ENCODE measurements at regions not wholly inside any gene's neighbourhood (a gene's known extent, or its start where the extent isn't known, plus 50 kb on each side); places are given as distances from the start of the nearest gene placed in this dataset.

GRCh38 chr1:217953922-217954321 is 322.8 kb downstream of the SPATA17 start:
- Histone ChIP-seq H3K27ac (ENCODE audit: low read length, poor library complexity, severe bottlenecking) (no peak overlapping the region), H3K9me3 (ENCODE audit: control insufficient read depth, low read length) (no peaks in the 10 kb centered on the region), H2BK15ac (ENCODE audit: low read depth, poor library complexity, severe bottlenecking) (no peak overlapping the region), H3K4me1 (ENCODE audit: control insufficient read depth, insufficient read depth, low read depth, low read length) (no peaks in the 10 kb centered on the region), H2BK120ac (ENCODE audit: low read depth, low read length) (no peak overlapping the region), H3K27me3 (ENCODE audit: control insufficient read depth in 1 of 2, insufficient read depth in 1 of 2, low read length in 2 of 2) (no peaks in the 10 kb centered on the region), H3K9ac (ENCODE audit: low read length) (no peak overlapping the region), H3K4ac (ENCODE audit: low read depth in 1 of 2, low read length in 2 of 2) (no peak overlapping the region), H4K91ac (ENCODE audit: low read length) (no peak overlapping the region), H3K14ac (ENCODE audit: low read length in 2 of 2) (no peak overlapping the region), H2BK5ac (ENCODE audit: low read depth, low read length, poor library complexity, severe bottlenecking) (no peak overlapping the region), H2AFZ (ENCODE audit: low read depth, low read length) (no peak overlapping the region), H4K8ac (ENCODE audit: low read length) (no peak overlapping the region), H3K4me3 (ENCODE audit: insufficient read depth in 1 of 2, low read depth in 1 of 2, low read length in 2 of 2) (no peak overlapping the region), H3K36me3 (ENCODE audit: control insufficient read depth in 1 of 2, insufficient read depth in 2 of 2, low read depth in 1 of 2, low read length in 2 of 2) (no peaks in the 10 kb centered on the region), H2BK12ac (ENCODE audit: low read length in 2 of 2) (no peak overlapping the region), H2AK5ac (ENCODE audit: low read length, severe bottlenecking) (no peak overlapping the region), H3K23ac (ENCODE audit: low read length in 2 of 2) (no peak overlapping the region), H3K4me2 (ENCODE audit: low read length, poor library complexity, severe bottlenecking) (no peak overlapping the region), H3K18ac (ENCODE audit: low read depth in 1 of 2, low read length in 2 of 2) (no peak overlapping the region), H3K79me1 (replicated peaks; ENCODE audit: low read length, poor library complexity, severe bottlenecking) (no peaks in the 10 kb centered on the region)
- 100% methylated on average over 1 of the region's 2 CpGs for WGBS
- DNase-seq, result no peak

- H3K27me3 ChIP-seq (ENCODE audit: control insufficient read depth in 1 of 2, insufficient read depth in 1 of 2, low read length in 2 of 2), result no peaks in the 10 kb centered on the region
- H3K18ac ChIP-seq (ENCODE audit: low read depth in 1 of 2, low read length in 2 of 2), result no peak overlapping the region
- no peaks in the 10 kb centered on the region for H3K4me1 ChIP-seq (ENCODE audit: control insufficient read depth, insufficient read depth, low read depth, low read length)
- no peak overlapping the region for H2AK5ac ChIP-seq (ENCODE audit: low read length, severe bottlenecking)
- H4K91ac ChIP-seq (ENCODE audit: low read length), result no peak overlapping the region
- H2BK120ac ChIP-seq (ENCODE audit: low read depth, low read length), result no peak overlapping the region
- H3K79me1 ChIP-seq (replicated peaks; ENCODE audit: low read length, poor library complexity, severe bottlenecking), result no peaks in the 10 kb centered on the region
- no peak overlapping the region for H2AFZ ChIP-seq (ENCODE audit: low read depth, low read length)
- no peak overlapping the region for H3K4me3 ChIP-seq (ENCODE audit: insufficient read depth in 1 of 2, low read depth in 1 of 2, low read length in 2 of 2)
- no peak overlapping the region for H3K9ac ChIP-seq (ENCODE audit: low read length)
- H3K9me3 ChIP-seq (ENCODE audit: control insufficient read depth, low read length), result no peaks in the 10 kb centered on the region
- H3K4me2 ChIP-seq (ENCODE audit: low read length, poor library complexity, severe bottlenecking), result no peak overlapping the region
- H3K4ac ChIP-seq (ENCODE audit: low read depth in 1 of 2, low read length in 2 of 2), result no peak overlapping the region
- no peaks in the 10 kb centered on the region for H3K36me3 ChIP-seq (ENCODE audit: control insufficient read depth in 1 of 2, insufficient read depth in 2 of 2, low read depth in 1 of 2, low read length in 2 of 2)
- no peak for DNase-seq
- H3K14ac ChIP-seq (ENCODE audit: low read length in 2 of 2), result no peak overlapping the region
- no peak overlapping the region for H4K8ac ChIP-seq (ENCODE audit: low read length)
- H2BK15ac ChIP-seq (ENCODE audit: low read depth, poor library complexity, severe bottlenecking), result no peak overlapping the region
- H3K27ac ChIP-seq (ENCODE audit: low read length, poor library complexity, severe bottlenecking), result no peak overlapping the region
- H2BK12ac ChIP-seq (ENCODE audit: low read length in 2 of 2), result no peak overlapping the region
- no peak overlapping the region for H2BK5ac ChIP-seq (ENCODE audit: low read depth, low read length, poor library complexity, severe bottlenecking)
- no peak overlapping the region for H3K23ac ChIP-seq (ENCODE audit: low read length in 2 of 2)
These were observed 324.6 kb downstream of the SPATA17 start for GRCh38 chr1:217955723-217956122.

DNA sequence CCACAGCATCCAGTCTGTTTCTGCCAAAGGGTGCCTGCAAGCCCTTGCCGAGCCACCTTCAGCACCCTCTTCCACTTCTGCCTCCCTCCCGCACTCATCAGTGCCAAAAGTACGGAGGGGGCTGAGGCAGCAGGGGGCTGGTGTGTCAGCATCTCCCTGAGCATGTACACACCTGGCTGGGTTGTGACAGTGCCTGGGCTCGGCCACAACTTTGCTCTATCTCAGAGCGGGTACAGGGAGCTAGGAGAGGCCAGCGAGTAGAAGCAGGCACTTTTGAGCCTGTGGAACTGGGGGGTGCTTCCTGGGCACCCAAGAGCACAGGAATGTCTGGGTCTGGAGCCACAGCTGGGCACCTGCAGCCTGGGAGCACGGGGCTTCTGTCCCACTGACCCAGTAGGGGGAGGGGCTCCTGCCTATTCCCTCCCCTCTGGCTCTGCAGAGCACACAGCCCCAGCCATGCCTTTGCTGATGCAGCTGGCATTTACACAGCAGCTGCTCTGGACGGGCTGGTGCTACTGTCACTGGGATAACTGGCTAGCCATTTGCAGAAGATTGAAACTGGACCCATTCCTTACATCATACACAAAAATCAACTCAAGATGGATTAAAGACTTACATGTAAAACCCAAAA is 319.8 kb upstream of the RRP15 start:
- Histone ChIP-seq H2AFZ (ENCODE audit: low read depth, low read length) (no peak overlapping the region), H3K23ac (ENCODE audit: low read length in 2 of 2) (no peak overlapping the region), H3K27ac (ENCODE audit: low read length, poor library complexity, severe bottlenecking) (no peak overlapping the region), H4K91ac (ENCODE audit: low read length) (no peak overlapping the region), H3K18ac (ENCODE audit: low read depth in 1 of 2, low read length in 2 of 2) (no peak overlapping the region), H2BK12ac (ENCODE audit: low read length in 2 of 2) (peak overlapping the region in 1 of 2 experiments; percentile 54), H3K9ac (ENCODE audit: low read length) (no peak overlapping the region), H3K4me1 (ENCODE audit: control insufficient read depth, insufficient read depth, low read depth, low read length) (no peaks in the 10 kb centered on the region), H3K4me2 (ENCODE audit: low read length, poor library complexity, severe bottlenecking) (no peak overlapping the region), H2BK5ac (ENCODE audit: low read depth, low read length, poor library complexity, severe bottlenecking) (no peak overlapping the region), H3K4me3 (ENCODE audit: insufficient read depth in 1 of 2, low read depth in 1 of 2, low read length in 2 of 2) (peak overlapping the region in 1 of 2 experiments; percentile 7), H3K79me1 (replicated peaks; ENCODE audit: low read length, poor library complexity, severe bottlenecking) (no peaks in the 10 kb centered on the region), H4K8ac (ENCODE audit: low read length) (no peak overlapping the region), H2BK15ac (ENCODE audit: low read depth, poor library complexity, severe bottlenecking) (no peak overlapping the region), H3K27me3 (ENCODE audit: control insufficient read depth in 1 of 2, insufficient read depth in 1 of 2, low read length in 2 of 2) (no peaks in the 10 kb centered on the region), H3K9me3 (ENCODE audit: control insufficient read depth, low read length) (no peaks in the 10 kb centered on the region), H2AK5ac (ENCODE audit: low read length, severe bottlenecking) (no peak overlapping the region), H3K4ac (ENCODE audit: low read depth in 1 of 2, low read length in 2 of 2) (no peak overlapping the region), H3K36me3 (ENCODE audit: control insufficient read depth in 1 of 2, insufficient read depth in 2 of 2, low read depth in 1 of 2, low read length in 2 of 2) (no peaks in the 10 kb centered on the region), H2BK120ac (ENCODE audit: low read depth, low read length) (no peak overlapping the region), H3K14ac (ENCODE audit: low read length in 2 of 2) (peak overlapping the region in 1 of 2 experiments; percentile 6)
- WGBS, result 77% methylated on average over 8 of the region's 8 CpGs
- no peak for DNase-seq

- Histone ChIP-seq H3K9me3 (ENCODE audit: control insufficient read depth, low read length) (no peaks in the 10 kb centered on the region), H3K14ac (ENCODE audit: low read length in 2 of 2) (no peak overlapping the region)
- 89% methylated on average over 7 of the region's 7 CpGs for WGBS
These were observed 317.0 kb upstream of the RRP15 start for GRCh38 chr1:217968085-217968484.

More at GRCh38 chr1:217968085-217968484, 317.0 kb upstream of the RRP15 start:
- H3K27me3 ChIP-seq (ENCODE audit: control insufficient read depth in 1 of 2, insufficient read depth in 1 of 2, low read length in 2 of 2), result no peaks in the 10 kb centered on the region
- H2AK5ac ChIP-seq (ENCODE audit: low read length, severe bottlenecking), result no peak overlapping the region
- no peak overlapping the region for H2BK15ac ChIP-seq (ENCODE audit: low read depth, poor library complexity, severe bottlenecking)
- no peak overlapping the region for H2BK5ac ChIP-seq (ENCODE audit: low read depth, low read length, poor library complexity, severe bottlenecking)
- H4K8ac ChIP-seq (ENCODE audit: low read length), result no peak overlapping the region
- no peak overlapping the region for H2AFZ ChIP-seq (ENCODE audit: low read depth, low read length)
- H3K27ac ChIP-seq (ENCODE audit: low read length, poor library complexity, severe bottlenecking), result no peak overlapping the region
- no peaks in the 10 kb centered on the region for H3K36me3 ChIP-seq (ENCODE audit: control insufficient read depth in 1 of 2, insufficient read depth in 2 of 2, low read depth in 1 of 2, low read length in 2 of 2)
- no peak for DNase-seq
- H3K4ac ChIP-seq (ENCODE audit: low read depth in 1 of 2, low read length in 2 of 2), result no peak overlapping the region
- no peak overlapping the region for H3K9ac ChIP-seq (ENCODE audit: low read length)
- H3K4me2 ChIP-seq (ENCODE audit: low read length, poor library complexity, severe bottlenecking), result no peak overlapping the region
- H3K4me3 ChIP-seq (ENCODE audit: insufficient read depth in 1 of 2, low read depth in 1 of 2, low read length in 2 of 2), result no peak overlapping the region
- H2BK120ac ChIP-seq (ENCODE audit: low read depth, low read length), result no peak overlapping the region
- no peaks in the 10 kb centered on the region for H3K4me1 ChIP-seq (ENCODE audit: control insufficient read depth, insufficient read depth, low read depth, low read length)
- H3K18ac ChIP-seq (ENCODE audit: low read depth in 1 of 2, low read length in 2 of 2), result no peak overlapping the region
- no peak overlapping the region for H2BK12ac ChIP-seq (ENCODE audit: low read length in 2 of 2)
- H3K23ac ChIP-seq (ENCODE audit: low read length in 2 of 2), result no peak overlapping the region
- no peak overlapping the region for H4K91ac ChIP-seq (ENCODE audit: low read length)
- no peaks in the 10 kb centered on the region for H3K79me1 ChIP-seq (replicated peaks; ENCODE audit: low read length, poor library complexity, severe bottlenecking)

All from mesenchymal stem cell (in vitro differentiated cells and primary cell).